Thymus (tissue), 11 donors: ENCODE measurements at regions not wholly inside any gene's neighbourhood (a gene's known extent, or its start where the extent isn't known, plus 50 kb on each side); places are given as distances from the start of the nearest gene placed in this dataset.

Experiments
- DNase-seq, 9 donors: peaks; one replicate each; pipeline ENCODE4 v3.0.0-alpha.2; 2013; ENCODE audit warnings: low spot score in 9 of 9, low read depth in 6 of 9, missing footprints in 1 of 9
- H3K27ac ChIP-seq, 2 donors: one replicate each; pipeline ENCODE4 v1.5.1; 2013; ENCODE audit warnings: control low read depth in 1 of 2, low read depth in 1 of 2, low read length in 1 of 2, mild to moderate bottlenecking in 1 of 2, moderate library complexity in 1 of 2
- H3K27me3 ChIP-seq, 2 donors: one replicate each; pipeline ENCODE4 v1.5.1; 2013; ENCODE audit warnings: low read length in 1 of 2; ENCODE audit not compliant: control insufficient read depth in 2 of 2, insufficient read depth in 1 of 2
- H3K36me3 ChIP-seq, 2 donors: one replicate each; pipeline ENCODE4 v1.5.1; 2013; ENCODE audit warnings: low read length in 1 of 2, mild to moderate bottlenecking in 1 of 2, moderate library complexity in 1 of 2; ENCODE audit not compliant: control insufficient read depth in 2 of 2, insufficient read depth in 2 of 2
- H3K4me1 ChIP-seq, 2 donors: one replicate each; pipeline ENCODE4 v1.5.1; 2013; ENCODE audit warnings: low read length in 2 of 2; ENCODE audit not compliant: control insufficient read depth in 2 of 2, insufficient read depth in 2 of 2
- H3K4me3 ChIP-seq, 2 donors: one replicate each; pipeline ENCODE4 v1.5.1; 2013; ENCODE audit warnings: low read length in 2 of 2, control low read depth in 1 of 2, mild to moderate bottlenecking in 1 of 2
- H3K9me3 ChIP-seq, 2 donors: one replicate each; pipeline ENCODE4 v1.5.1; 2013; ENCODE audit warnings: low read length in 1 of 2, mild to moderate bottlenecking in 1 of 2; ENCODE audit not compliant: control insufficient read depth in 2 of 2, insufficient read depth in 1 of 2
- WGBS: extraction: QIAGEN DNeasy Blood & Tissue Kit; methylation state at CpG from one replicate; pipeline ENCODE4 v1.1.7; 2013; 5-methylcytosine and 5-hydroxymethylcytosine counted together
- donor health status: healthy.

GRCh38 chr4:60588556-60588955, 611.6 kb upstream of the ADGRL3 start:
- H3K9me3 ChIP-seq = no peaks in the 10 kb centered on the region
- no peaks in the 10 kb centered on the region for H3K27me3 ChIP-seq
- H3K4me1 ChIP-seq = no peaks in the 10 kb centered on the region
- no peak overlapping the region for H3K4me3 ChIP-seq
- H3K36me3 ChIP-seq = no peaks in the 10 kb centered on the region
- DNase-seq = no peak
- WGBS = 91% methylated on average over 1 of the region's 1 CpG
- no peak overlapping the region for H3K27ac ChIP-seq

GRCh38 chr4:60589425-60589824, 610.7 kb upstream of the ADGRL3 start:
- no peak overlapping the region for H3K27ac ChIP-seq
- no peaks in the 10 kb centered on the region for H3K27me3 ChIP-seq
- no peak for DNase-seq
- H3K9me3 ChIP-seq = no peaks in the 10 kb centered on the region
- no peaks in the 10 kb centered on the region for H3K36me3 ChIP-seq
- H3K4me3 ChIP-seq = no peak overlapping the region
- no peaks in the 10 kb centered on the region for H3K4me1 ChIP-seq
- WGBS = 87% methylated on average over 5 of the region's 5 CpGs

- H3K4me3 ChIP-seq = no peak overlapping the region
- no peaks in the 10 kb centered on the region for H3K36me3 ChIP-seq
- H3K4me1 ChIP-seq = no peaks in the 10 kb centered on the region
- no peaks in the 10 kb centered on the region for H3K27me3 ChIP-seq
- no peaks in the 10 kb centered on the region for H3K9me3 ChIP-seq
- DNase-seq = no peak
- H3K27ac ChIP-seq = no peak overlapping the region
Observed at GRCh38 chr4:60590116-60590515, 610.0 kb upstream of the ADGRL3 start.

GRCh38 chr4:60605646-60606354, 594.3 kb upstream of the ADGRL3 start:
- Histone ChIP-seq H3K36me3 (no peaks in the 10 kb centered on the region), H3K27ac (no peak overlapping the region), H3K4me1 (no peaks in the 10 kb centered on the region), H3K27me3 (no peaks in the 10 kb centered on the region), H3K4me3 (no peak overlapping the region), H3K9me3 (peaks cover 1 to 13% of the 10 kb centered on the region in 2 donors)
- no peak for DNase-seq
- 78% methylated on average over 2 of the region's 2 CpGs for WGBS

GRCh38 chr4:60611762-60612496, 588.2 kb upstream of the ADGRL3 start:
- 93% methylated on average over 9 of the region's 9 CpGs for WGBS
- H3K27ac ChIP-seq = no peak overlapping the region
- no peaks in the 10 kb centered on the region for H3K4me1 ChIP-seq
- no peak for DNase-seq
- peaks cover 0 to 6% of the 10 kb centered on the region in 2 donors for H3K9me3 ChIP-seq
- no peaks in the 10 kb centered on the region for H3K27me3 ChIP-seq
- no peak overlapping the region for H3K4me3 ChIP-seq
- no peaks in the 10 kb centered on the region for H3K36me3 ChIP-seq

GRCh38 chr4:60617731-60618130, 582.4 kb upstream of the ADGRL3 start:
- Histone ChIP-seq H3K27me3 (no peaks in the 10 kb centered on the region), H3K4me1 (no peaks in the 10 kb centered on the region), H3K4me3 (no peak overlapping the region), H3K27ac (no peak overlapping the region), H3K9me3 (peaks cover 0 to 6% of the 10 kb centered on the region in 2 donors), H3K36me3 (no peaks in the 10 kb centered on the region)
- 94% methylated on average over 4 of the region's 4 CpGs for WGBS
- no peak for DNase-seq

- Histone ChIP-seq H3K27ac (no peak overlapping the region), H3K9me3 (peaks cover 0 to 6% of the 10 kb centered on the region in 2 donors), H3K27me3 (no peaks in the 10 kb centered on the region), H3K4me3 (no peak overlapping the region), H3K4me1 (no peaks in the 10 kb centered on the region), H3K36me3 (no peaks in the 10 kb centered on the region)
- 90% methylated on average over 2 of the region's 2 CpGs for WGBS
- DNase-seq = no peak
Observed at GRCh38 chr4:60619531-60620305, 580.4 kb upstream of the ADGRL3 start.

- Histone ChIP-seq H3K4me1 (no peaks in the 10 kb centered on the region), H3K4me3 (no peak overlapping the region), H3K27ac (no peak overlapping the region), H3K36me3 (no peaks in the 10 kb centered on the region), H3K27me3 (no peaks in the 10 kb centered on the region), H3K9me3 (peaks cover 0 to 5% of the 10 kb centered on the region in 2 donors)
- no peak for DNase-seq
- WGBS = 85% methylated on average over 2 of the region's 2 CpGs
Observed at GRCh38 chr4:60637976-60638375, 562.1 kb upstream of the ADGRL3 start.

GRCh38 chr4:60648774-60649173, 551.4 kb upstream of the ADGRL3 start:
- 81% methylated on average over 2 of the region's 2 CpGs for WGBS
- no peaks in the 10 kb centered on the region for H3K4me1 ChIP-seq
- no peaks in the 10 kb centered on the region for H3K27me3 ChIP-seq
- H3K36me3 ChIP-seq = no peaks in the 10 kb centered on the region
- H3K9me3 ChIP-seq = no peaks in the 10 kb centered on the region
- H3K4me3 ChIP-seq = no peak overlapping the region
- H3K27ac ChIP-seq = no peak overlapping the region
- no peak for DNase-seq
